ENCODE measurements at regions not wholly inside any gene's neighbourhood (a gene's known extent, or its start where the extent isn't known, plus 50 kb on each side); places are given as distances from the start of the nearest gene placed in this dataset.

DNA sequence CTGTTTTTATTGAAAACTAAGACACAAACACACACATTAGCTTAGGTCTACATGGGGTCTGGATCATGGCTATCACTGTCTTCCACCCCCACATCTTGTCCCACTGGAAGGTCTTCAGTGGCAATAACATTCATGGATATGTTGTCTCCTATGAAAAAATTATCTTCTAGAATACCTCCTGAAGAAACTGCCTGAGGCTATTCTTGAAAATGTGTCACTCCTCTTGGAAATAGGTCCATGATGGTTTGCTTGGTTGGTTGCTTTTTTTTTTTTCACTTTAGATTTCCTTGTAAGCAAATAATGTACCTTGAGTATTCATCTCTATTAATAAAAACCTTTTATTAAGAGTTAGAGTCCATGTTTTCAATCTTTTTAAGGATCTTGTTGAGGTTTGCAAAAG lies 195.3 kb upstream of the PDE5A start:
- no peak for DNase-seq (ENCODE audit: low spot score)

DNA sequence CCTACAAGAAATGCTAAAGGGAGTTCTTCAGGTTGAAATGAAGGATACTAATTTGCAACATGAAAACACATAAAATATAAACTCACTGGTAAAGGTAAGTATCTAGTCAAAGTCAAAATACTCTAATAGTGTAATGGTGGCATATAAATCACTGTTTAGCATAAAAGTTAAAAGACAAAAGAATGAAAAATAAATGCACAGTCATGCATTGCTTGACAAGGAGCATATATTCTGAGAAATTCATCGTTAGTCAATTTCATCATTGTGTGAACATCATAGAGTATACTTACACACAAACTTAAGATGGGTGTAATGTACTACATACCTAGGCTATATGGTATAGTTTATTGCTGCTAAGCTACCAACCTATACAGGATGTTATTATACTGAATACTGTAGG lies 194.4 kb upstream of the PDE5A start:
- no peak for DNase-seq (ENCODE audit: low spot score)

DNA sequence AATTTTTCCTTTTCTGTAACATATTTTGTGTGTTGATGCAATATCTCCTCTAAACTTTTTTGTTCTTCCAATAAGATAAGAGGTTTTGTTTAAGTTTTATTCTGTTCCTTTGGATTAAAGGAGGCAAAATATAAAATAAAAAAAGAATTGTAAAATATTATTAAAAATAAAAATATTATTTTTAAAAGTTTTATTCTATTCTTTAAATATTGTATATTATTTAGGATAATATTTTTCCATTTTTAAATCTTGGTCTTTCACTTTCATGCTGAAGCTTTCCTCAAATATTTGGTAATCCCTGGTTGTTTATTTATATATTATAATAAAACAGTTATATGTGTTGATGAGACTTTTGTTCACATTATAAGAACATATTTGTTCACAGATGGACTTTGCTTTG lies 187.9 kb upstream of the PDE5A start:
- no peak for DNase-seq (ENCODE audit: low spot score)

DNA sequence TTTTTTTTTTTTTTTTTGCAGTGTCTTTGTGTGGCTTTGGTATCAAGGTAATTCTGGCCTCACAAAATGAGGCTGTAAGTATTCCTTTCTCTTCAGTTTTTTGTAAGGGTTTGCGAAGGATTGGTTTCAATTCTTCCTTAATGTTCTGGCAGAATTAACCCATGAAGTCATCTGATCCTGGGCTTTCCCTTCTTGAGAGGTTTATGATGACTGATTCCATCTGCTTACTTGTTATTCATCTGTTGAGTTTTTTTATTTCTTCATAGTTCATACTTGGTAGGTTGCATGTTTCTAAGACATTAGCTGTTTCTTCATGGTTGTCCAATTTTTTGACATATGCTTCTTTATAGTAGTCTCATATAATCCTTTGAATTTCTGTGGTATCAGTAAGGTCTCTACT lies 181.4 kb upstream of the PDE5A start:
- no peak for DNase-seq (ENCODE audit: low spot score)

DNA sequence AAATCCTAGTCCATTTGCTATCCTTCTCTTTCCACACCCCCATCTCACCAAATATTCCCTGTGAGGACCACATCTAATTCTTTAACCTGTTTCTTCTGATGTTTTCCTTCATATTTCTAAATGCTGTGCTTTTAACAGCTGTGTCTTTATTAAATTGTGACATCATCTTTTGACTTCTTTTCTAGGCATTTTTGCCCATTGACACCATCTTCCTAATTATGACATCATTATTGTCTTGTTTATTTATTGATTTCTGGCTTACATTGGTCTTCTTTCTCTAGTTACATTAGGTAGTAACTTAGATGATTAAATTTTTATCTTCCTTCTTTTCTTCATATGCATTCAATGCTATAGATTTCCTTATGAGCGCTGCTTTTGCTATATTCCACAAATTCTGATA lies 175.8 kb upstream of the PDE5A start:
- no peak for DNase-seq (ENCODE audit: low spot score)

DNA sequence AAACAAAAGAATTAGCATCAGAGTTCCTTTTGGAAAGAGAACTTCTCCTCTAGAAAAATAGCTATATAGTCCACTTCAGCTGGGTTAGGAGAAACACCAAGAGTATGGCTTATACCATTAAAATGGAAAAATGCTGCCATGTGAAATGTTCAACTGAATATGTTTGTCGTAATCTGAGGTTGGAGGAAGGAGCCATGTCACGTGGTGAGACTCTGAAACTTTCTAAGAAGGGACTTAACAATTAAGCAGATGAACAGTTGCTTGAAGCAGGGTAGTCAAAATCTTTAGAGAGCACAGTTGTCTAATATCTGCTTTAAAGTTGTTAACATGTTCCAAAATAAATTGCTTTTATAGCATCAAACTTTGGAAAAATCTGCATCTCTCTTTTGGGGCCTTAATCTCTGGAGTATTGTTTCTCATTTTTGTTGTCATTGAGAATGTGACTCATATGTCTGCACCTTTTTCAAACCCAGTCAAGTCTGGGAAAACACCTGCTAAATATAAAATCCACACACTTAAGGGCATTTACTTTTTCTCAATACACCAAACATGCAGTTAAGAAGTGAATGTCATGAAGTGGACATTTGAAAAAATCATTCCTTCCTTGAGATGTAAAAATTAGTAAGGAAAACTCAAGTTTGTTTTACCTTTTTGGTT lies 168.8 kb upstream of the PDE5A start:
- DNase-seq (ENCODE audit: low spot score): no peak

DNA sequence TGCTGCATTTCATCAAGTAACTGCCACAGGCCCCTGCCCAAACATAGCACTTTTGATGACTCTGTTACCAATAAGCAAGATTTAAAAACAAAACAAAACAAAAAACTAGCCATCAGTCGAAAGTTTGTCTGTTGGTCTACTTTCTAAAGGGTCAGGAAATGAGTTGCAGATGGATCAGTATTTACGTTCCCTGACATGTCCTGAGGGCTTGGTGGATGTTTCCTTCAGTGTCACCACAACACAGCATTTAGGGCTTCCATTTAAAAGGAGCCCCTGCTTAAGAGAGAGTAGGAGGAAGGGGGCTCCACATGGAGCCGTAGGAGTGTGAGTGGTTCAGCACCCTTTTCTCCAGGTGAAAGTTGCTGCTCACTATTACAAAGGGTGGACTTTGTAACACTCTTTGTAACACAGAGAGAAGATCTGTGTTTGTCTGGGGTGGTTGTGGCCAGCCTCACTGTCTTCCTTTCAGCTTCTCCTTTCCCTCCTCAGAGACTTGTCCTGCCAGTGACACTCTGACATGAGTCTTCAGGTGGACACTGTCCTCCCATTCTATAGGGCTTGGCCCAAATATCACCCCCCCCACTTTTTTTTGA lies 167.5 kb upstream of the PDE5A start:
- DNase-seq (ENCODE audit: low spot score): no peak

DNA sequence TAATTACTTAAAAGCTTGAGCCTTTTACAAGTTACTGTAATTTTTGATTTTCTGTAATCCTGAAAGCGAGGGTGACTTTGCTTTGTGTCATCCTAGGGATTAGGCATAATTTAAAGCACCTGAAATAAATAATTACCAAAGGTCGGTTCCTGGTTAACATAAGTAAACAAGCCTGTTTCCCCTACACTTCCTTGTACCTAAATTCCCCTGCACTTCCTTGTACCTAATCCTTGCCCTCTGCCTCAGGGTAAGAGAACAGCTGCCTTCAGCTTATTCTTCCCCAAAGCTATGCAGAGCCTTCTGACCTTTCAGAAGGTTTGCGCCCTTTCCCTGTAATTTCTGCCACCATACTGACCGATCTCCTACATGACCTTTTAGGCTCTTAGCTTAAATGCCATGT lies 166.1 kb upstream of the PDE5A start:
- DNase-seq (ENCODE audit: low spot score): no peak

DNA sequence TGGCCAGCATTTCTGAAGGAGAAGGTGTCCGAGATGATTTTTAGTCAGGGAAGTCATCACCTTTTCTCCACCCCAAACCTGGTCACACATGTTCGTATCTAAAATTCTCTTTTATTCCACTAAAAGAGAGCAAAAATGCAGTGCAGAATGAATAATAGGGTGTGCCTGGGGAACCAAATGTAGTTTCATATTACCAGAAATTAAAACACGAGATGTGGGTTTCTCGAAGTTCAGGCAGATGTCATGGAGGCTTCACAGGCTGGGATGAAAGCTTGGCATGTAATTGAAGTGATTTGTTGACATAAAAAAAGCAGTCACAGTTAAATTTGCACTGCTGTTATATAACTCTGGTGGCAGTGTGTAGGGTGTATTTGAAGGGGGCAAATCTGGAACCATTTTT lies 165.5 kb upstream of the PDE5A start:
- DNase-seq (ENCODE audit: low spot score): no peak

DNA sequence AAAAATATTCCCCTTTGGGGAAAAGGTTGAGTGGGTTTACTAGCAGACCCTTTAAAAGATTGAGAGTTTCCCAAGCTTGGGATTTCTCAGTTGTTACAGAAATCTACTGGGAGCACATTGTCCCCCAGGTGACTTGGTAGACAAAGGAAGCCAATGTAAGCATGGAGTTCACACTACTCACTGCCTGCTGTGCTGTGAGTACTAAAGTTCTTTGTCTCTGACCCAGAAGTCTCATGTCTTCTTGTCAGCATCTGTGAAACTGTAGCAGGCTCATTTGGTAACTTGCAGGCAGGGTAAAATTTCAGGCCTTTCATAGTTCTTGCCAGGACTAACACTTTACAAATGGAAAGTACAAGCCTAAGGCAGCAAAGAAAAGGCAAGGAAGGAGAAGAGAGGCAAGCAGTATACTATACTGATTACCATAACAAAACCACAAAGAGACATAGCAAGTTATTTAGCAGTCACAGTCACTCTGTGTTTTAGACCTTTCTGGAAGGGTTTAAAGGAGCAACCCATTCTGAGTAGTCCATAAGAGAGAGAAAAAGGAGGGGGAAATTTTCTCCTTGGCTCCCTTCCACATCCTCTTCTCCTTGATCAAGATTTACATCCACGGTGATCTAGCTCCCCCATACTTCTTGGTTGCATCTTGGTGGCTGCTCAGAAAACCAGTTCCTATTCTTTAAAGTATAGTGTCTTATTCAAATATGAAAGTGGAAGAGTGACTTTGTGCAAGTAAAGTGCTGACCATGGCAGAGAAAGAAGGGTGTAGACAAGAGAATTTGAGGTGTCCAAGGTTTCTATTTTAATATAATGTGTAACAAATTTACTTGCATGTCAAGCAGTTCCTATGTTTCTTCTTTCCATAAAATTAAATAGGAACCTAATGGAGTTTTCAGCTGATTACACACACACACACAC lies 160.0 kb upstream of the PDE5A start:
- no peak for DNase-seq (ENCODE audit: low spot score)

DNA sequence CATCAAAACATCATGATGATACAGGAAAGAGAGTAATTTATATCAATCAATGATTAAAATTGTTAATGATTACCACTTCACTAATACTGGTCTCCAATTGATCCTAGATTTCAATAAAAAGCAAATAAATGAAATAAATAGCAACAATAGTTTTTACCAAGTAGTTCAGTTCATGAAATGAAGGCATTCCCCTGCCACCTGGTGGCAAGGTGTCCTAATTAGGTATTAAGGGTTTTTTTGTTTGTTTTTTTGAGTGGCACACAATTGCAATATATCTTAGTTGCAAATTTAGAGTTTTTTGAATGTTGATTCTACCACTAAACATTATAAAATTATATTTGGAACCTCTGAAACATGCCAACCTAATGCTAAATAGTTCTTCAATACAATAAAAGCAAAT lies 157.4 kb upstream of the PDE5A start:
- DNase-seq (ENCODE audit: low spot score): peak; percentile 17

DNA sequence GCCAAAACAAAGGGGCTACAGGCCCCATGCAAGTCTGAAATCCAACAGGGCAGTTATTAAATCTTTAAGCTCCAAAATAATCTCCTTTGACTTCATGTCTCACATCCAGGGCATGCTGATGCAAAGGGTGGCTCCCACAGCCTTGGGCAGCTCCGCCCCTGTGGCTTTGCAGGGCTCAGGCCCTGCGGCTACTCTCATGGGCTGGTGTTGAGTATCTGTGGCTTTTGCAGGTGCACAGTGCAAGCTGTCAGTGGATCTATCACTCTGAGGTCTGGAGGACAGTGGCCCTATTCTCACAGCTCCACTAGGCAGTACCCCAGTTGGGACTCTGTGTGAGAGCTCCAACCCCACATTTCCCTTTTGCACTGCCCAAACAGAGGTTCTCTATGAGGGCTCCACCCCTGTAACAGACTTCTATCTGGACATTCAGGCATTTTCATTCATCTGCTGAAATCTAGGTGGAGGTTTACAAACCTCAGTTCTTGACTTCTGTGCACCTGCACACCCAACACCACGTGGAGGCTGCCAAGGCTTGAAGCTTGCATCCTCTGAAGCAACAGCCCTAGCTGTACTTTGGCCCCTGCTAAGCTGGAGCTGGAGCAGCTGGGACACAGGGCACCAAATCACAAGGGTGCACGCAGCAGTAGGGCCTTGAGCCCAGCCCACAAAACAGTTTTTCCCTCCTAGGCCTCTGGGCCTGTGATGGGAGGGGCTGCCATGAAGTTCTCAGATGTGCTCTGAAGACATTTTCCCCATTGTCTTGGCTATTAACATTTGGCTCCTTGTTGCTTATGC lies 154.8 kb upstream of the PDE5A start:
- no peak for DNase-seq (ENCODE audit: low spot score)

DNA sequence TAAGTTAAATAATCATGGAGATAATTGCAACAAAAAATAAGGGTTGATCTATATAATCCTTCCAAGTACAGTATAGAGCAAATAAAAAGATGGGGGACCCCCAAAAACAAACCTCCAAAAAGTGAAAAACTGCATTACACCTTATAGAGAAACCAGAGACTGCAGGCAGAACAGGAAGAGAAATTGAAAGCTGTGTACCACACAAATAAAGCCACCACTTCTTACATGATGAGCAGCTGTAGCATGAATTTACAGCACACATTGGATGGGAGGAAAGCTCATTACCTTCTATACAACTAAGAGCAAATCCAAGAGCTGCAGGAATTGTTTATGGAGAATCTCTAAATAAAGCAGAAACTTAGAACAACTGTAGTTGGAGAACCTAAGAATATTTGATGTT lies 152.4 kb upstream of the PDE5A start:
- DNase-seq (ENCODE audit: low spot score): no peak

DNA sequence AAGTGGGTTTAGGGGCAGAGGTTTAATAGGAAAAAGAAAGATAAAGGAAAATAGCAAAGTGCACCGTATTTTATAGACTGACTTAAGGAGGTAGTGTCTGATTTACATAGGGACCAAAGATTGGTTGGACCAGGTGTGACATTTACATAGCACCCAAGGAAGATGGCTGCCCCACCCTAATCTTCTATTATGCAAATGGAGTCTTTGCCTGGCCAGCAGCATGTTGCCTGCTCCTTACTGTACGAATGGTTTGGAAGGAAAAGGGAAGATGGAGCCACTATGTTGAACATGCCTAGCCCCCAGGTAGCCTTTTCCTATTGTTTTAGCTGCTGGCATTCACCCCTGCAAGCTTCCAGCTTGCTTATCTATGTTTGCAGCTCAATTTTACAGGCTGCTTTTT lies 146.2 kb upstream of the PDE5A start:
- no peak for DNase-seq (ENCODE audit: low spot score)

DNA sequence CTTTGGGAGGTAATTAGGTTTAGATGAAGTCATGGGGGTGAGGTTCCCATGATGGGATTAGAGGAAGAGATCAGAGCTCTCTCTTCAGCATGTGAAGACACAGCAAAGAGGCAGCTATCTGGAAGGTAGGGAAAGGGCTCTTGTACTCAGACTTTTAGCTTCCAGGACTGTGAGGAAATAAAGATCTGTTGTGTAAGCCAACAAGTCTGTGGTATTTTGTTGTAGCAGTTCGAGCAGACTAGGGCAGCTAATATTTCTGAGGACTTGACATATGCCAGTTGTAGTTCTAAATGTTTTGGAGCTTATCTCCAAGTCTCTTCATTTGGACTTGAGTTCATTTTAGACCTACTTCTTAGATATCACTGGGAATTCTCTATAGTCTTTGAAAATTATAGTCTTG lies 137.3 kb upstream of the PDE5A start:
- DNase-seq (ENCODE audit: low spot score): no peak

DNA sequence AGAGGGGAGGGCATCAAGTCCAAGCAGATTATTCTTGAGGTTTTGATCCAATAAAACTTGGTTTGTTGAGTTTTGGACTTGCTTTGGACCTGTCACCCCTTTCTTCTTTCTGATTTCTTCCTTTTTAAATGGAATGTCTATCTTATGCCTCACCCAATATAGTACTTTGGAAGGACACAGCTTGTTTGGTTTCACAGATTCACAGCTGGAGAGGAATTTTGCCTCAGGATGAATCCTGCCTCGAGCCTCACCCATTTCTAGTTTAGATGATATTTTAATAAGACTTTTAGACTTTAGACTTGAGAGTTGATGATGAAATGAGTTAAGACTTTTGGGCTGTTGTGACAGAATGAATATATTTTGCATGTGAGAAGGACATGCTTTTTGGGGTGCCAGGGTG lies 136.9 kb upstream of the PDE5A start:
- DNase-seq (ENCODE audit: low spot score): no peak

DNA sequence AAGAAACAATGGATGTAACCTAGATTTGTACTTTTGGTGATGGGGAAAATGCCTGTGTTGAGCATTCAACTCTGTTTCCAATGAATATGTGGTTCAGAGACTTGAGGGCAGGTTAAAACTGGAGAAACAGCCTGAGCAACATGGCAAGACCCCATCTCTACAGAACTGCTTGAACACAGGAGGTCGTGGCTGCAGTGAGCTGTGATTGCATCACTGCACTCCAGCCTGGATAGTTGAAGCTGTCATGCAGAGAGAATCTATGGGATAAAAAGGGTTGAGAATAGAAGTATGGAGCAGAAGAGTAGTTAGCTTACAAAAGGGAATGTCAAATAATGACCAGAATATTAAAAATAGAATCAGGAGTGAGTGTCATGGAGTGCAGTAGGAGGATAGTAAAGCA lies 134.8 kb upstream of the PDE5A start:
- DNase-seq (ENCODE audit: low spot score): no peak

DNA sequence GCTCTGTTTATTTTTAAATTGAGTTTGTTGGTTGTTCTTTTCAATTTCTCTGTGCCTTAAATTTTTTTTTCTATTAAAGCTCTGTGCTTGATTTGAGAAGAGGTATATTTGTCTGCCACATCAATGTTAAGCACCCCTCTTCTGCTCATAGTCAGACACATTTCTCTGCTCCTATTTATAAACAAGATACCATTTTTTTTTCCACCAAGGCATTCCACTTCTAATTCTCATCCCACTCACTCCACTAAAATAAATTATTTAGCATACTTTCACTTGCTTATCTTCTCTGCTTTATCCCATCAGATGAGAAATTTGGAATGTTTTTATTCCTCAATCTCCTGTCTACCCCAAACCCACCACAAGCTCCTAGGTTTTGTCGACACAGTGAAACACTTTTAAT lies 127.0 kb upstream of the PDE5A start:
- DNase-seq (ENCODE audit: low spot score): no peak

DNA sequence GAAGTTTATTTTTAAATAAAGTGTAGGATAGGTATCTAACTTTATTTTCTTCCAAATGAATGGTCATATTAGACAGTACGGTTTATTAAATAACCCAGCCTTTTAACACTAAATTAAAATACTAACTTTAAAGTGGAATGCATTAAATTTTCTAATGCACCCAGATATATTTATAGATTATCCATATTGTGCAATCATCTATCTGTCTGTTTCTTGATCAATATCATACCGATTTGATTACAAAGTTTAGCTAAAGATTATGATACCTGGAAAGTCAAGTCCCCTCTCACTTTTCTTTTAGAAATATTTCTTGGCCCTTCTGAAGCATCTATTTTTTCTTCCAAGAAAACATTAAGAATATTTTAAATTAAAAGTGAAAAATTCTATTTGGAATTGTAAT lies 124.3 kb upstream of the PDE5A start:
- no peak for DNase-seq (ENCODE audit: low spot score)

DNA sequence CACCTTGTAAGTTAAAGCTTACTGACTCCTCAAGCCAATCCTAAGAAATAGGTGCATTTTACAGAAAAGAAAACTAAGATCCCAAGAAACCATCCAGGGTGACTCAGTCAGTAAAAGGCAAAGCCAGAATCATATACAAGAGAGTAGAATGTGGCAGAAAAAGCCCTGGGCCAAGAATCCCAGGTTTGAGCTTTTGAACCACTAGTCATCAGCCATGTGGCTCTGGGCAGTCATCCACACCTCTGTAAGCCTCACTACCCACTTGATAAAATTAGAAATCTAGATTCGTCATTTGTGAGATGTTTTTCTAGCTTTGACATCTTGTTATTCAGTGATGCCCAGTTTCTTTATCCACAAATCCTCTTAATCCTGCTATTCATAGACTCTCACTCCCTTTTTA lies 122.2 kb upstream of the PDE5A start:
- DNase-seq (ENCODE audit: low spot score): peak; percentile 27

DNA sequence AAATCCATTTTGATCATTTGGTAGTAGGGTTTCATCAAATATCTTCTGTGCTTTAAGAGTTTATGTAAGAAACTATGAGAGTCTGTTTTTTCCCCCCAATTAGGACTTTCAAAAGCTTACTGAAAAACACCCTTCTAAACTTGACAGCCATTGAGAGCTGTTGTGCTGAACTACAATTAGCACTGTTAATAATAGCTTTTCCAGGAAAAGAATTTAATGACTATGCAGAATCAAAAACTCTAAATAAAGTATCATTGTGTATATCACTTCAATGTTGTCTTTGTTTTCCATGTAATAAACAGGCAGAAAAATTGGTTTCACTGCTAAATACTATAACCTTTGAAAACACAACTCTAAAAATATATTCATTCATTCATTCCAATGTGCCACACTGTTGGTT lies 121.4 kb upstream of the PDE5A start:
- no peak for DNase-seq (ENCODE audit: low spot score)

DNA sequence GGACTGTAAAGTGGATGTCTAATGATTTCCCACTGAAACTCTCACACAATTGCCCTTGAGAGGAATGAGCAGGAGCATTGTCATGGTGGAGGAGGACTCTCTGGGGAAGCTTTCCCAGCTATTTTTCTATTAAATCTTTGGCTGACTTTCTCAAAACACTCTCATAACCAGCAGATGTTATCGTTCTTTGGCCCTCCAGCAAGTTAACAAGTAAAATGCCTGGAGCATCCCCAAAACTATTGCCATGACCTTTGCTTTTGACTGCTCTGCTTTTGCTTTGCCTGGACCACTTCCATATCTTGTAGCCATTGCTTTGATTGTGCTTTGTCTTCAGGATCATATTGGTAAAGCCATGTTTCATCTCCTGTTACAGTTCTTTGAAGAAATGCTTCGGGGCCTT lies 120.2 kb upstream of the PDE5A start:
- no peak for DNase-seq (ENCODE audit: low spot score)

DNA sequence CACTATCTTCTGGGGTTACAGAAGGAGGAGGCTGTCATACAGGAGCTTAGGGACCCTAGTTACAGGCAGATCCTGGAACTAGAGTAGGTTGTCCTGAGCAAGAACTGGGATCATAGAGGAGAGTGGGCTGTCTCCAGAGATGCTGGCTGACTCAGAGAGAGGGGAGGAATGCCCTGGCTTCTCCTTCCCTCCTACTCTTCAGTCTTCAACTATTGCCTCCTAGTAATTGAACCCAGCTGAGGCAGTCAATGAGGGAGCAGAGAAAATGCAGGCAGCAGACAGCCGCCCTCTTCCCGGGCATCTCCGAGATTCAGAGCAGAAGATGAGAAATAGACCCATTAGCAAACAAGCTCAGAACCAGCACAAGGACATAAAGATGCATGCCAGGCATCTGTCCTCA lies 118.3 kb upstream of the PDE5A start:
- DNase-seq (ENCODE audit: low spot score): peak; percentile 80
